ENCODE measurements at regions not wholly inside any gene's neighbourhood (a gene's known extent, or its start where the extent isn't known, plus 50 kb on each side); places are given as distances from the start of the nearest gene placed in this dataset.

GRCh38 chr1:219788700-219789099 lies 139.7 kb downstream of the SLC30A10 start:
- DNase-seq (ENCODE audit: low read depth): no peak
- H3K4me3 ChIP-seq (ENCODE audit: control insufficient read depth, low read depth, low read length): no peak overlapping the region
- no peak for TF ChIP-seq CTCF (IDR thresholded peaks at IDR 0.05; ENCODE audit: control insufficient read depth, insufficient read depth, low read depth, low read length, missing control alignments)

GRCh38 chr1:219788091-219788490 lies 140.3 kb downstream of the SLC30A10 start:
- no peak for TF ChIP-seq CTCF (IDR thresholded peaks at IDR 0.05; ENCODE audit: control insufficient read depth, insufficient read depth, low read depth, low read length, missing control alignments)
- no peak for DNase-seq (ENCODE audit: low read depth)
- no peak overlapping the region for H3K4me3 ChIP-seq (ENCODE audit: control insufficient read depth, low read depth, low read length)

GRCh38 chr1:219784660-219785381 lies 143.5 kb downstream of the SLC30A10 start:
- no peak overlapping the region for H3K4me3 ChIP-seq (ENCODE audit: control insufficient read depth, low read depth, low read length)
- no peak for DNase-seq (ENCODE audit: low read depth)
- TF ChIP-seq CTCF (IDR thresholded peaks at IDR 0.05; ENCODE audit: control insufficient read depth, insufficient read depth, low read depth, low read length, missing control alignments): no peak

- TF ChIP-seq CTCF (IDR thresholded peaks at IDR 0.05; ENCODE audit: control insufficient read depth, insufficient read depth, low read depth, low read length, missing control alignments): no peak
- no peak for DNase-seq (ENCODE audit: low read depth)
Observed at GRCh38 chr1:219783605-219784235, 144.6 kb downstream of the SLC30A10 start.

GRCh38 chr1:219782929-219783328 lies 145.4 kb downstream of the SLC30A10 start:
- H3K4me3 ChIP-seq (ENCODE audit: control insufficient read depth, low read depth, low read length): no peak overlapping the region
- no peak for TF ChIP-seq CTCF (IDR thresholded peaks at IDR 0.05; ENCODE audit: control insufficient read depth, insufficient read depth, low read depth, low read length, missing control alignments)
- no peak for DNase-seq (ENCODE audit: low read depth)

More at GRCh38 chr1:219783605-219784235, 144.6 kb downstream of the SLC30A10 start:
- H3K4me3 ChIP-seq (ENCODE audit: control insufficient read depth, low read depth, low read length): no peak overlapping the region

- DNase-seq (ENCODE audit: low read depth): no peak
- H3K4me3 ChIP-seq (ENCODE audit: control insufficient read depth, low read depth, low read length): no peak overlapping the region
- TF ChIP-seq CTCF (IDR thresholded peaks at IDR 0.05; ENCODE audit: control insufficient read depth, insufficient read depth, low read depth, low read length, missing control alignments): no peak
Observed at GRCh38 chr1:219782311-219782710, 146.0 kb downstream of the SLC30A10 start.

All from AG09309 (cell line).